Upper lobe of left lung (tissue), 6 donors: ENCODE measurements at regions not wholly inside any gene's neighbourhood (a gene's known extent, or its start where the extent isn't known, plus 50 kb on each side); places are given as distances from the start of the nearest gene placed in this dataset.

Experiments used
- ATAC-seq, 2 donors: fragments of 200-7000 bp; cut with Tn5 transposase; one replicate each; pipeline ENCODE4 v1.9.1; 2022; ENCODE audit warnings: mild to moderate bottlenecking in 2 of 2, moderate library complexity in 2 of 2; ENCODE audit not compliant: low FRiP score in 2 of 2
- DNase-seq, 2 donors: peaks; one replicate each; pipeline ENCODE4 v3.0.0-alpha.2; 2019 to 2020
- H3K27ac ChIP-seq, 4 donors: fragments of 200-600 bp; sonication (generic); one replicate each; pipeline ENCODE4 v1.5.1; 2016 to 2019
- H3K27me3 ChIP-seq, 4 donors: fragments of 200-600 bp; sonication (generic); one replicate each; pipeline ENCODE4 v1.5.1; 2017 to 2019
- H3K36me3 ChIP-seq, 4 donors: fragments of 200-600 bp; sonication (generic); one replicate each; pipeline ENCODE4 v1.5.1; 2016 to 2019
- H3K4me1 ChIP-seq, 4 donors: fragments of 200-600 bp; sonication (generic); one replicate each; pipeline ENCODE4 v1.5.1; 2018 to 2019
- H3K4me3 ChIP-seq, 4 donors: fragments of 200-600 bp; sonication (generic); one replicate each; pipeline ENCODE4 v1.5.1; 2017 to 2019; ENCODE audit warnings: mild to moderate bottlenecking in 2 of 4, moderate library complexity in 1 of 4
- H3K9me3 ChIP-seq, 4 donors: fragments of 200-600 bp; sonication (generic); one replicate each; pipeline ENCODE4 v1.5.1; 2018 to 2019
- EP300 ChIP-seq, 4 donors: sonication (generic); formaldehyde crosslinking; IDR thresholded peaks; one replicate each; pipeline ENCODE4 v1.5.1; 2017; ENCODE audit warnings: antibody characterized with exemption in 4 of 4, control low read depth in 2 of 4
- POLR2A ChIP-seq, 4 donors: fragments of 450-650 bp; IDR thresholded peaks; one replicate each; pipeline ENCODE4 v1.5.1; 2016 to 2017; ENCODE audit warnings: antibody characterized with exemption in 4 of 4, mild to moderate bottlenecking in 2 of 4
- POLR2AphosphoS5 ChIP-seq, 2 donors: sonication (generic); formaldehyde crosslinking; IDR thresholded peaks; one replicate each; pipeline ENCODE4 v1.5.1; 2017; ENCODE audit warnings: antibody characterized with exemption in 2 of 2
- WGBS, 2 donors: methylation state at CpG; one replicate each; pipeline ENCODE4 v1.1.5; 2017 to 2018; 5-methylcytosine and 5-hydroxymethylcytosine counted together
- TF ChIP-seq, protein P1 (sequence below), 6 experiments: fragments of 450-650 bp in 4 of 6; fragments of 200-600 bp in 2 of 6; sonication (generic) in 2 of 6; IDR thresholded peaks; one replicate each; pipeline ENCODE4 v1.5.1; 2016 to 2019; ENCODE audit warnings: antibody characterized with exemption in 6 of 6
- donor health status: DM: no; HTN: no; CAD: no; lungs with moderate emphysema.
- donor health status: DM: no; HTN: yes; CAD: no; lungs with severe emphysema.

DNA sequence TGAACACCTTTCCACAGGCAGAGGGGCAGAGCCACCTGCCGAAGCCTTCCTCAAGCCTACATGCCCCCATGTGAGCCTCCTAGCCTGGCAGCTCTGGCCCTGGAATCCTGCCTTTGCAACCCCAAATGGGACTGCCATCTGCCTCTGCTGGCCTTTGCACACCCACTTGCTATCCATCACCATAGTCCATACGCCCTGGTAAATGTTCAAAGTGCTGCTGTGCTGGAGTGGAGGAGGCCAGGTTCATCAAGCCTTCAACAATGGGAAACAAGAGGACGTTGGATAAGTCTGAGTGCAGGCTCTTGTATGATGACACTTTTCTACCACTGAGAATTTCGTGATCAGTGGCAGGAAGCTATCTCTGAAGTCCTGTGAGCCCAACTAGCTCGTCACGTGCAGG lies 159.8 kb downstream of the MED10 start:
- TF ChIP-seq EP300 (IDR thresholded peaks at IDR 0.05) (no peak), POLR2A (IDR thresholded peaks at IDR 0.05) (no peak), POLR2AphosphoS5 (IDR thresholded peaks at IDR 0.05) (no peak)
- TF ChIP-seq, protein P1, sequence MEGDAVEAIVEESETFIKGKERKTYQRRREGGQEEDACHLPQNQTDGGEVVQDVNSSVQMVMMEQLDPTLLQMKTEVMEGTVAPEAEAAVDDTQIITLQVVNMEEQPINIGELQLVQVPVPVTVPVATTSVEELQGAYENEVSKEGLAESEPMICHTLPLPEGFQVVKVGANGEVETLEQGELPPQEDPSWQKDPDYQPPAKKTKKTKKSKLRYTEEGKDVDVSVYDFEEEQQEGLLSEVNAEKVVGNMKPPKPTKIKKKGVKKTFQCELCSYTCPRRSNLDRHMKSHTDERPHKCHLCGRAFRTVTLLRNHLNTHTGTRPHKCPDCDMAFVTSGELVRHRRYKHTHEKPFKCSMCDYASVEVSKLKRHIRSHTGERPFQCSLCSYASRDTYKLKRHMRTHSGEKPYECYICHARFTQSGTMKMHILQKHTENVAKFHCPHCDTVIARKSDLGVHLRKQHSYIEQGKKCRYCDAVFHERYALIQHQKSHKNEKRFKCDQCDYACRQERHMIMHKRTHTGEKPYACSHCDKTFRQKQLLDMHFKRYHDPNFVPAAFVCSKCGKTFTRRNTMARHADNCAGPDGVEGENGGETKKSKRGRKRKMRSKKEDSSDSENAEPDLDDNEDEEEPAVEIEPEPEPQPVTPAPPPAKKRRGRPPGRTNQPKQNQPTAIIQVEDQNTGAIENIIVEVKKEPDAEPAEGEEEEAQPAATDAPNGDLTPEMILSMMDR (IDR thresholded peaks at IDR 0.05) = no peak
- Histone ChIP-seq H3K4me3 (no peak overlapping the region), H3K27ac (no peak overlapping the region), H3K36me3 (no peaks in the 10 kb centered on the region), H3K27me3 (no peaks in the 10 kb centered on the region), H3K4me1 (no peaks in the 10 kb centered on the region), H3K9me3 (no peaks in the 10 kb centered on the region)
- WGBS, 2 donors = 64 to 79% methylated on average over 4 to 6 of the region's 6 CpGs
- ATAC-seq (no peak), DNase-seq (no peak)

GRCh38 chr5:6218116-6218515 lies 160.2 kb downstream of the MED10 start:
- no peaks in the 10 kb centered on the region for H3K9me3 ChIP-seq
- H3K4me3 ChIP-seq = no peak overlapping the region
- no peak overlapping the region for H3K27ac ChIP-seq
- WGBS, 2 donors = 87 to 91% methylated on average over 5 to 6 of the region's 7 CpGs
- DNase-seq (no peak), ATAC-seq (no peak)
- H3K4me1 ChIP-seq = no peaks in the 10 kb centered on the region
- H3K36me3 ChIP-seq = no peaks in the 10 kb centered on the region
- TF ChIP-seq, protein P1 (IDR thresholded peaks at IDR 0.05) = no peak
- TF ChIP-seq EP300 (IDR thresholded peaks at IDR 0.05) (no peak), POLR2A (IDR thresholded peaks at IDR 0.05) (no peak), POLR2AphosphoS5 (IDR thresholded peaks at IDR 0.05) (no peak)
- H3K27me3 ChIP-seq = no peaks in the 10 kb centered on the region

- WGBS, 2 donors = 82 to 85% methylated on average over 9 of the region's 9 CpGs
- Histone ChIP-seq H3K4me1 (no peaks in the 10 kb centered on the region), H3K36me3 (no peaks in the 10 kb centered on the region), H3K27ac (no peak overlapping the region), H3K4me3 (no peak overlapping the region), H3K27me3 (no peaks in the 10 kb centered on the region), H3K9me3 (peaks cover 0 to 4% (median 0%) of the 10 kb centered on the region in 4 donors)
- ATAC-seq (no peak), DNase-seq (no peak)
- TF ChIP-seq EP300 (IDR thresholded peaks at IDR 0.05) (no peak), POLR2AphosphoS5 (IDR thresholded peaks at IDR 0.05) (no peak), POLR2A (IDR thresholded peaks at IDR 0.05) (no peak)
- TF ChIP-seq, protein P1 (IDR thresholded peaks at IDR 0.05) = no peak
These were observed 161.8 kb downstream of the MED10 start for GRCh38 chr5:6216471-6217075.

GRCh38 chr5:6215891-6216290 lies 162.5 kb downstream of the MED10 start:
- TF ChIP-seq EP300 (IDR thresholded peaks at IDR 0.05) (no peak), POLR2A (IDR thresholded peaks at IDR 0.05) (no peak), POLR2AphosphoS5 (IDR thresholded peaks at IDR 0.05) (no peak)
- TF ChIP-seq, protein P1 (IDR thresholded peaks at IDR 0.05) = no peak
- Histone ChIP-seq H3K27ac (no peak overlapping the region), H3K27me3 (no peaks in the 10 kb centered on the region), H3K36me3 (no peaks in the 10 kb centered on the region), H3K4me1 (no peaks in the 10 kb centered on the region), H3K9me3 (peaks cover 0 to 4% (median 0%) of the 10 kb centered on the region in 4 donors), H3K4me3 (no peak overlapping the region)
- DNase-seq (peak in 1 of 2 donors; percentile 44), ATAC-seq (no peak)
- WGBS, 2 donors = 83 to 92% methylated on average over 7 to 8 of the region's 8 CpGs

DNA sequence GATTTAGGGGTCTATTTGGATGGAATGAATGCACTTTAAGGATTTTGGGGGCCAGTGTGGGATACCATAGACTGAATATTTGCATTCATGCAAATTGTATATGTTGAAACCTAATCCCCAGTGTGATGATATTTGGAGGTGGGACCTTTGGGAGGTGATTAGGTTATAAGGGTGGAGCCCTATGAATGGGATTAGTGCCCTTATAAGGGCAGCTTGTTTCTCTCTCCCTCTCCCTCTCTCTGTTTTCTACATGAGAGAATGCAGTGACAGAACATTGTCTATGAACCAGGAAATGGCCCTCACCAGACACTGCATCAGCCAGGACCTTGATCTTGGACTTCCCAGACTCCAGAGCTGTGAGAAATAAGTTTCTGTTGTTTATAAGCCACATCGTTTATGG lies 166.1 kb downstream of the MED10 start:
- no peaks in the 10 kb centered on the region for H3K4me1 ChIP-seq
- ATAC-seq = no peak
- no peak overlapping the region for H3K27ac ChIP-seq
- WGBS, 2 donors = 67% methylated on average over 1 of the region's 1 CpG
- H3K27me3 ChIP-seq = no peaks in the 10 kb centered on the region
- H3K4me3 ChIP-seq = no peak overlapping the region
- no peak for DNase-seq
- no peaks in the 10 kb centered on the region for H3K36me3 ChIP-seq
- peaks cover 0 to 4% (median 0%) of the 10 kb centered on the region in 4 donors for H3K9me3 ChIP-seq
- TF ChIP-seq POLR2AphosphoS5 (IDR thresholded peaks at IDR 0.05) (no peak), POLR2A (IDR thresholded peaks at IDR 0.05) (no peak), EP300 (IDR thresholded peaks at IDR 0.05) (no peak)
- TF ChIP-seq, protein P1 (IDR thresholded peaks at IDR 0.05) = no peak
